ENCODE measurements at regions not wholly inside any gene's neighbourhood (a gene's known extent, or its start where the extent isn't known, plus 50 kb on each side); places are given as distances from the start of the nearest gene placed in this dataset.
A peak's percentile ranks its signal among the peaks of the same experiment; 100 is the strongest.

DNA sequence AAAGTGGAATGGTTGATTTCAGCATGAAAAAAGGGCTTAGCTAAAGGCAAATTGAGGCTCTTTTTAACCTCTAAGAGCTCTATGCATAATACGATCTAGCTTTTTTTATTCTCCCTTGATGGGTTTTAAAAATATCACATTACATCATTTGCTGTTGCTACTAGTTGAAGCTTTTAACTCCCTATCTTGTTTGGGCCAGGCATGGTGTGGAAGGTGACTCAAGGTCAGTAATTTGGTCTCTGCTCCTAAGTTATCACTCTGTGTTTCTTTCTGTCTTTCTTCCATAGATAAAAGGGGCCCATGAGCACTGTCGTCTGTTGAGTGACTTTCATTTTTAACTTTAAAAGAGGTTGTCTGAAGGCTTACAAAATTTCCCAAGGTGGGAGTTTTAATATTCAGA lies 58.1 kb upstream of the GOT2 start (continued):
- TF ChIP-seq, protein P1, sequence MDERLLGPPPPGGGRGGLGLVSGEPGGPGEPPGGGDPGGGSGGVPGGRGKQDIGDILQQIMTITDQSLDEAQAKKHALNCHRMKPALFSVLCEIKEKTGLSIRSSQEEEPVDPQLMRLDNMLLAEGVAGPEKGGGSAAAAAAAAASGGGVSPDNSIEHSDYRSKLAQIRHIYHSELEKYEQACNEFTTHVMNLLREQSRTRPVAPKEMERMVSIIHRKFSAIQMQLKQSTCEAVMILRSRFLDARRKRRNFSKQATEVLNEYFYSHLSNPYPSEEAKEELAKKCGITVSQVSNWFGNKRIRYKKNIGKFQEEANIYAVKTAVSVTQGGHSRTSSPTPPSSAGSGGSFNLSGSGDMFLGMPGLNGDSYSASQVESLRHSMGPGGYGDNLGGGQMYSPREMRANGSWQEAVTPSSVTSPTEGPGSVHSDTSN (CRISPR knock-in tag; IDR thresholded peaks at IDR 0.05; ENCODE audit: low read depth) = no peak
- TF ChIP-seq, protein P1 (tag; conservative IDR thresholded peaks at IDR 0.05; ENCODE audit: low read depth) = no peak
- peak; percentile 75 for TF ChIP-seq SMARCE1 (IDR thresholded peaks at IDR 0.05)
- no peak for TF ChIP-seq ZNF76 (CRISPR knock-in tag; IDR thresholded peaks at IDR 0.05; ENCODE audit: borderline replicate concordance)
- TF ChIP-seq MAFG (tag; conservative IDR thresholded peaks at IDR 0.05) = peak; percentile 69
- no peak for TF ChIP-seq FOXJ3 (CRISPR knock-in tag; IDR thresholded peaks at IDR 0.05)
- TF ChIP-seq EZH2 (IDR thresholded peaks at IDR 0.05; ENCODE audit: borderline replicate concordance, low read depth, low read length) = no peak
- peak; percentile 90 for TF ChIP-seq DPF2 (IDR thresholded peaks at IDR 0.05)
- TF ChIP-seq NFIC (IDR thresholded peaks at IDR 0.05) = peak; percentile 66
- no peak for TF ChIP-seq MTA1 (IDR thresholded peaks at IDR 0.05; ENCODE audit: borderline replicate concordance)
- TF ChIP-seq, protein P2, sequence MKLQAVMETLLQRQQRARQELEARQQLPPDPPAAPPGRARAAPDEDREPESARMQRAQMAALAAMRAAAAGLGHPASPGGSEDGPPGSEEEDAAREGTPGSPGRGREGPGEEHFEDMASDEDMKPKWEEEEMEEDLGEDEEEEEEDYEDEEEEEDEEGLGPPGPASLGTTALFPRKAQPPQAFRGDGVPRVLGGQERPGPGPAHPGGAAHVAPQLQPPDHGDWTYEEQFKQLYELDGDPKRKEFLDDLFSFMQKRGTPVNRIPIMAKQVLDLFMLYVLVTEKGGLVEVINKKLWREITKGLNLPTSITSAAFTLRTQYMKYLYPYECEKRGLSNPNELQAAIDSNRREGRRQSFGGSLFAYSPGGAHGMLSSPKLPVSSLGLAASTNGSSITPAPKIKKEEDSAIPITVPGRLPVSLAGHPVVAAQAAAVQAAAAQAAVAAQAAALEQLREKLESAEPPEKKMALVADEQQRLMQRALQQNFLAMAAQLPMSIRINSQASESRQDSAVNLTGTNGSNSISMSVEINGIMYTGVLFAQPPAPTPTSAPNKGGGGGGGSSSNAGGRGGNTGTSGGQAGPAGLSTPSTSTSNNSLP (IDR thresholded peaks at IDR 0.05; ENCODE audit: borderline replicate concordance, low read depth, low read length) = no peak
- TF ChIP-seq MED1 (CRISPR knock-in tag; IDR thresholded peaks at IDR 0.05; ENCODE audit: borderline replicate concordance) = no peak
- no peak for TF ChIP-seq POLR2A (conservative IDR thresholded peaks at IDR 0.05)
- TF ChIP-seq NR4A1 (CRISPR knock-in tag; IDR thresholded peaks at IDR 0.05) = no peak
- TF ChIP-seq NR4A1 (tag; IDR thresholded peaks at IDR 0.05) = no peak
- TF ChIP-seq, protein P3, sequence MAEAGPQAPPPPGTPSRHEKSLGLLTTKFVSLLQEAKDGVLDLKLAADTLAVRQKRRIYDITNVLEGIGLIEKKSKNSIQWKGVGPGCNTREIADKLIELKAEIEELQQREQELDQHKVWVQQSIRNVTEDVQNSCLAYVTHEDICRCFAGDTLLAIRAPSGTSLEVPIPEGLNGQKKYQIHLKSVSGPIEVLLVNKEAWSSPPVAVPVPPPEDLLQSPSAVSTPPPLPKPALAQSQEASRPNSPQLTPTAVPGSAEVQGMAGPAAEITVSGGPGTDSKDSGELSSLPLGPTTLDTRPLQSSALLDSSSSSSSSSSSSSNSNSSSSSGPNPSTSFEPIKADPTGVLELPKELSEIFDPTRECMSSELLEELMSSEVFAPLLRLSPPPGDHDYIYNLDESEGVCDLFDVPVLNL (CRISPR knock-in tag; IDR thresholded peaks at IDR 0.05; ENCODE audit: low read depth) = no peak
- TF ChIP-seq, protein P4, sequence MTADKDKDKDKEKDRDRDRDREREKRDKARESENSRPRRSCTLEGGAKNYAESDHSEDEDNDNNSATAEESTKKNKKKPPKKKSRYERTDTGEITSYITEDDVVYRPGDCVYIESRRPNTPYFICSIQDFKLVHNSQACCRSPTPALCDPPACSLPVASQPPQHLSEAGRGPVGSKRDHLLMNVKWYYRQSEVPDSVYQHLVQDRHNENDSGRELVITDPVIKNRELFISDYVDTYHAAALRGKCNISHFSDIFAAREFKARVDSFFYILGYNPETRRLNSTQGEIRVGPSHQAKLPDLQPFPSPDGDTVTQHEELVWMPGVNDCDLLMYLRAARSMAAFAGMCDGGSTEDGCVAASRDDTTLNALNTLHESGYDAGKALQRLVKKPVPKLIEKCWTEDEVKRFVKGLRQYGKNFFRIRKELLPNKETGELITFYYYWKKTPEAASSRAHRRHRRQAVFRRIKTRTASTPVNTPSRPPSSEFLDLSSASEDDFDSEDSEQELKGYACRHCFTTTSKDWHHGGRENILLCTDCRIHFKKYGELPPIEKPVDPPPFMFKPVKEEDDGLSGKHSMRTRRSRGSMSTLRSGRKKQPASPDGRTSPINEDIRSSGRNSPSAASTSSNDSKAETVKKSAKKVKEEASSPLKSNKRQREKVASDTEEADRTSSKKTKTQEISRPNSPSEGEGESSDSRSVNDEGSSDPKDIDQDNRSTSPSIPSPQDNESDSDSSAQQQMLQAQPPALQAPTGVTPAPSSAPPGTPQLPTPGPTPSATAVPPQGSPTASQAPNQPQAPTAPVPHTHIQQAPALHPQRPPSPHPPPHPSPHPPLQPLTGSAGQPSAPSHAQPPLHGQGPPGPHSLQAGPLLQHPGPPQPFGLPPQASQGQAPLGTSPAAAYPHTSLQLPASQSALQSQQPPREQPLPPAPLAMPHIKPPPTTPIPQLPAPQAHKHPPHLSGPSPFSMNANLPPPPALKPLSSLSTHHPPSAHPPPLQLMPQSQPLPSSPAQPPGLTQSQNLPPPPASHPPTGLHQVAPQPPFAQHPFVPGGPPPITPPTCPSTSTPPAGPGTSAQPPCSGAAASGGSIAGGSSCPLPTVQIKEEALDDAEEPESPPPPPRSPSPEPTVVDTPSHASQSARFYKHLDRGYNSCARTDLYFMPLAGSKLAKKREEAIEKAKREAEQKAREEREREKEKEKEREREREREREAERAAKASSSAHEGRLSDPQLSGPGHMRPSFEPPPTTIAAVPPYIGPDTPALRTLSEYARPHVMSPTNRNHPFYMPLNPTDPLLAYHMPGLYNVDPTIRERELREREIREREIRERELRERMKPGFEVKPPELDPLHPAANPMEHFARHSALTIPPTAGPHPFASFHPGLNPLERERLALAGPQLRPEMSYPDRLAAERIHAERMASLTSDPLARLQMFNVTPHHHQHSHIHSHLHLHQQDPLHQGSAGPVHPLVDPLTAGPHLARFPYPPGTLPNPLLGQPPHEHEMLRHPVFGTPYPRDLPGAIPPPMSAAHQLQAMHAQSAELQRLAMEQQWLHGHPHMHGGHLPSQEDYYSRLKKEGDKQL (CRISPR knock-in tag; IDR thresholded peaks at IDR 0.05; ENCODE audit: borderline replicate concordance) = no peak
- TF ChIP-seq, protein P5, sequence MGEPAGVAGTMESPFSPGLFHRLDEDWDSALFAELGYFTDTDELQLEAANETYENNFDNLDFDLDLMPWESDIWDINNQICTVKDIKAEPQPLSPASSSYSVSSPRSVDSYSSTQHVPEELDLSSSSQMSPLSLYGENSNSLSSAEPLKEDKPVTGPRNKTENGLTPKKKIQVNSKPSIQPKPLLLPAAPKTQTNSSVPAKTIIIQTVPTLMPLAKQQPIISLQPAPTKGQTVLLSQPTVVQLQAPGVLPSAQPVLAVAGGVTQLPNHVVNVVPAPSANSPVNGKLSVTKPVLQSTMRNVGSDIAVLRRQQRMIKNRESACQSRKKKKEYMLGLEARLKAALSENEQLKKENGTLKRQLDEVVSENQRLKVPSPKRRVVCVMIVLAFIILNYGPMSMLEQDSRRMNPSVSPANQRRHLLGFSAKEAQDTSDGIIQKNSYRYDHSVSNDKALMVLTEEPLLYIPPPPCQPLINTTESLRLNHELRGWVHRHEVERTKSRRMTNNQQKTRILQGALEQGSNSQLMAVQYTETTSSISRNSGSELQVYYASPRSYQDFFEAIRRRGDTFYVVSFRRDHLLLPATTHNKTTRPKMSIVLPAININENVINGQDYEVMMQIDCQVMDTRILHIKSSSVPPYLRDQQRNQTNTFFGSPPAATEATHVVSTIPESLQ (CRISPR knock-in tag; IDR thresholded peaks at IDR 0.05) = no peak
